ENCODE measurements at regions not wholly inside any gene's neighbourhood (a gene's known extent, or its start where the extent isn't known, plus 50 kb on each side); places are given as distances from the start of the nearest gene placed in this dataset.

- Histone ChIP-seq H3K36me3 (ENCODE audit: control insufficient read depth, insufficient read depth, low read length) (no peaks in the 10 kb centered on the region), H3K4me2 (ENCODE audit: extremely low read depth, insufficient read depth, low read length) (no peak overlapping the region), H3K9ac (ENCODE audit: insufficient read depth, low read length) (no peak overlapping the region), H3K9me3 (ENCODE audit: control insufficient read depth, insufficient read depth, low read depth, low read length) (no peaks in the 10 kb centered on the region), H3K27me3 (ENCODE audit: control insufficient read depth, insufficient read depth, low read length) (no peaks in the 10 kb centered on the region), H4K20me1 (ENCODE audit: control insufficient read depth, extremely low read depth, insufficient read depth, low read length) (no peaks in the 10 kb centered on the region), H3K4me3 (replicated peaks in 1 of 4; ENCODE audit: control extremely low read depth in 1 of 4, insufficient read depth in 1 of 4, low read depth in 3 of 4, low read length in 4 of 4) (no peak overlapping the region), H3K4me1 (ENCODE audit: control insufficient read depth, extremely low read depth, insufficient read depth, low read length) (no peaks in the 10 kb centered on the region), H3K27ac (ENCODE audit: insufficient read depth, low read length) (no peak overlapping the region), H3K79me2 (ENCODE audit: control insufficient read depth, insufficient read depth, low read length) (no peaks in the 10 kb centered on the region), H2AFZ (ENCODE audit: low read length) (no peak overlapping the region)
- TF ChIP-seq CTCF (conservative IDR thresholded peaks at IDR 0.05 in 1 of 2, IDR thresholded peaks at IDR 0.05 in 1 of 2; ENCODE audit: low read depth in 1 of 2, low read length in 2 of 2), result no peak
- TF ChIP-seq EZH2 (IDR thresholded peaks at IDR 0.05; ENCODE audit: low read length, missing control alignments), result no peak
- DNase-seq (ENCODE audit: low read depth in 2 of 2), result no peak
Measured at GRCh38 chr10:23872290-23872689, 336.6 kb upstream of the KIAA1217 start.

GRCh38 chr10:23877791-23878320, 331.1 kb upstream of the KIAA1217 start:
- Histone ChIP-seq H3K27ac (ENCODE audit: insufficient read depth, low read length) (no peak overlapping the region), H2AFZ (ENCODE audit: low read length) (no peak overlapping the region), H3K4me1 (ENCODE audit: control insufficient read depth, extremely low read depth, insufficient read depth, low read length) (no peaks in the 10 kb centered on the region), H3K9me3 (ENCODE audit: control insufficient read depth, insufficient read depth, low read depth, low read length) (no peaks in the 10 kb centered on the region), H3K4me2 (ENCODE audit: extremely low read depth, insufficient read depth, low read length) (no peak overlapping the region), H3K79me2 (ENCODE audit: control insufficient read depth, insufficient read depth, low read length) (no peaks in the 10 kb centered on the region), H3K9ac (ENCODE audit: insufficient read depth, low read length) (no peak overlapping the region), H3K36me3 (ENCODE audit: control insufficient read depth, insufficient read depth, low read length) (no peaks in the 10 kb centered on the region), H4K20me1 (ENCODE audit: control insufficient read depth, extremely low read depth, insufficient read depth, low read length) (no peaks in the 10 kb centered on the region), H3K4me3 (replicated peaks in 1 of 4; ENCODE audit: control extremely low read depth in 1 of 4, insufficient read depth in 1 of 4, low read depth in 3 of 4, low read length in 4 of 4) (no peak overlapping the region), H3K27me3 (ENCODE audit: control insufficient read depth, insufficient read depth, low read length) (no peaks in the 10 kb centered on the region)
- DNase-seq (ENCODE audit: low read depth in 2 of 2), result no peak
- TF ChIP-seq CTCF (conservative IDR thresholded peaks at IDR 0.05 in 1 of 2, IDR thresholded peaks at IDR 0.05 in 1 of 2; ENCODE audit: low read depth in 1 of 2, low read length in 2 of 2) (no peak), EZH2 (IDR thresholded peaks at IDR 0.05; ENCODE audit: low read length, missing control alignments) (no peak)

GRCh38 chr10:23884670-23885069, 324.3 kb upstream of the KIAA1217 start:
- DNase-seq (ENCODE audit: low read depth in 2 of 2), result no peak
- Histone ChIP-seq H3K9ac (ENCODE audit: insufficient read depth, low read length) (no peak overlapping the region), H4K20me1 (ENCODE audit: control insufficient read depth, extremely low read depth, insufficient read depth, low read length) (no peaks in the 10 kb centered on the region), H3K4me2 (ENCODE audit: extremely low read depth, insufficient read depth, low read length) (no peak overlapping the region), H3K79me2 (ENCODE audit: control insufficient read depth, insufficient read depth, low read length) (no peaks in the 10 kb centered on the region), H3K4me1 (ENCODE audit: control insufficient read depth, extremely low read depth, insufficient read depth, low read length) (no peaks in the 10 kb centered on the region), H3K4me3 (replicated peaks in 1 of 4; ENCODE audit: control extremely low read depth in 1 of 4, insufficient read depth in 1 of 4, low read depth in 3 of 4, low read length in 4 of 4) (no peak overlapping the region), H3K36me3 (ENCODE audit: control insufficient read depth, insufficient read depth, low read length) (no peaks in the 10 kb centered on the region), H2AFZ (ENCODE audit: low read length) (no peak overlapping the region), H3K27me3 (ENCODE audit: control insufficient read depth, insufficient read depth, low read length) (no peaks in the 10 kb centered on the region), H3K27ac (ENCODE audit: insufficient read depth, low read length) (no peak overlapping the region), H3K9me3 (ENCODE audit: control insufficient read depth, insufficient read depth, low read depth, low read length) (no peaks in the 10 kb centered on the region)
- TF ChIP-seq EZH2 (IDR thresholded peaks at IDR 0.05; ENCODE audit: low read length, missing control alignments), result no peak
- TF ChIP-seq CTCF (conservative IDR thresholded peaks at IDR 0.05 in 1 of 2, IDR thresholded peaks at IDR 0.05 in 1 of 2; ENCODE audit: low read depth in 1 of 2, low read length in 2 of 2), result no peak
